NCI-H2196 (cell line): ENCODE measurements at regions not wholly inside any gene's neighbourhood (a gene's known extent, or its start where the extent isn't known, plus 50 kb on each side); places are given as distances from the start of the nearest gene placed in this dataset.

Source experiments
- DNase-seq: peaks from one replicate; lab custom pipeline; 2025; ENCODE audit not compliant: unreplicated experiment; lab: John Stamatoyannopoulos, UW

DNA sequence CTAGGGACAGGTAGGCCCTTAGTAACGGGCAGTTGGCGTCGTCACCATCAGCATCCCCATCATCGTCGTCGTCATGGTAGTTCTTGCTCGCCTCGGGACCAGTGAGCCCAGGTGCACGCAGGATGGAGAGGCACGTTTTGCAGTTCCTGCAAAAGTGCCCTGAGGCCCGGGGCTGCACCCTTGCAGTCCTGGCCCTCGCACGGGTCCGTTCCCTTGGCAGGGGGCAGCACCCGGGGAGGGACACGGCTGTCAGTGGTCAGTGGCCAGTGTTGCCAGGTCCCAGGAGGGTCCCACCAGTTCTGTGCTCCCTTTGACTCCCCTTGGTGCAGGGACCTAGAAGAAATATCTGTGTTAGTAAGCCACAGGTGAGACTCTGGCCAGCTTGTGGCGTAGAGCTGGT lies 243.9 kb upstream of the CIBAR2 start:
- no peak for DNase-seq

DNA sequence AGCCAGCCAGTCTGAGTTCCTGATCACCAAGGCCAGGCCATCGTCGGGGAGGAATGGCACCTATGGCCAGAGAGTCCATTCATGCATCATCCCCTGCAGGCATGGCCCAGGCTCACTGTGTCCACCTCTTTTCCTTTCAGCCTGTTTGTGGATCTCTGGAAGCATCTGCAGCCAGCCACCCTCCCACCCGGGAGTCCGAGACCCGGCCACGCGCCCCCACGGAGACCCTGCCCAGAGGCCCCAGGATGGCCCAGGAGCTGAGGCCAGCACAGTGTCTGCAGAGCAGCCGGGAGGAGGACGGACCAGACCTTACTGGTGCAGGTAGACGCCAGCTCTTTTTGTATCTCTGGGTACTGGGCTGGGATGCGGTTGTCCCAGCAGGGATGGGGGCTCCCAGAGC lies 245.1 kb upstream of the CIBAR2 start:
- no peak for DNase-seq

DNA sequence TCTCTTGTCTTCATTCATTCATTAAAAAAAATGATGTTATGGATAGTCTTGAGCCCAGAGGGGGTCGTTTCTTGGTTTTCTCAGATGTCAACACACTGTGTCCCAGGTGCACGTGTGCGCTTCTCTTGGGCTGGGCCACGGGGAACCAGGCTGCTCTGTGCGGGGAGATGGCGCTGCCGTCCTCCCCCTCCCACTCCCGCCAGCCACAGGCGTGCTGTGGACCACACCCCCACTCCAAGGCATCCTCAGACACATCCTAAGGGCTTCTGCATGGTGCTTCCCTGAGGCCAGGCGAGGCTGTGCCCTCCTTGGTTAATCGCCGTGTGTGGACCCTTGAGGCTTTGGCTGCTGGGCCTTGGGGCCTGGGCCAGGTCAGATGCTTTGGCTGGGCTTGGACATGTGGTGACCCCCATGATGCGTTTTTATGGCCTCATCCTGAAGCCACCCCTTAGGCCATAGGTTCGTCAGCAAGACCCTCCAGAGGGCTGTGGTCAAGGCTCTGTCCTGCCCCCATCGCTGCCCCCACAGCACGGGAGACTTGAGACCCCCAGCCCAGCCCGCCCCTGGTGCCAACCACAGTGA lies 245.7 kb upstream of the CIBAR2 start:
- no peak for DNase-seq

DNA sequence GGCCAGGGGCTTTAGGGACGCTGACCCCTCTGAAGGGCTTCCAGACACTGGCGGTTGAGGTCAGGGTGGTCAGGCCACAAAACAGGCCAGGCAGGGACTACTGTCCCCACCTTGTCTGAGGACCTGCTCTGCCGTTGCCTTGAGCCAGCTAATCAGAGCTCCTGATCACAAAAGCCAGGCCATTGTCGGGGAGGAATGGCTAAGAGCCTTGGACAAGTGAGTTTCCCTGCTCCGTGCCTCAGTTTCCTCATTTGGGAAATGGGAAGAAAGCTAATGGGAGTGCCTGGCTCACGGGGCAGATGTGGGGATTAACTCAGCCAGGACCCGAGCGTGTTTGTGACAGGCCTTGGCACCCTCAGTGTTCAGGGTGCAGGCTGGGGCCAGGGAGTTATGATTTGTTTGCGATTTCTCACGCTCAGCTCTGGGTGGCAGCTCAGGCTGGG lies 246.5 kb upstream of the CIBAR2 start:
- no peak for DNase-seq

GRCh38 chr16:85359147-85359822 lies 247.0 kb upstream of the CIBAR2 start:
- DNase-seq = no peak

DNA sequence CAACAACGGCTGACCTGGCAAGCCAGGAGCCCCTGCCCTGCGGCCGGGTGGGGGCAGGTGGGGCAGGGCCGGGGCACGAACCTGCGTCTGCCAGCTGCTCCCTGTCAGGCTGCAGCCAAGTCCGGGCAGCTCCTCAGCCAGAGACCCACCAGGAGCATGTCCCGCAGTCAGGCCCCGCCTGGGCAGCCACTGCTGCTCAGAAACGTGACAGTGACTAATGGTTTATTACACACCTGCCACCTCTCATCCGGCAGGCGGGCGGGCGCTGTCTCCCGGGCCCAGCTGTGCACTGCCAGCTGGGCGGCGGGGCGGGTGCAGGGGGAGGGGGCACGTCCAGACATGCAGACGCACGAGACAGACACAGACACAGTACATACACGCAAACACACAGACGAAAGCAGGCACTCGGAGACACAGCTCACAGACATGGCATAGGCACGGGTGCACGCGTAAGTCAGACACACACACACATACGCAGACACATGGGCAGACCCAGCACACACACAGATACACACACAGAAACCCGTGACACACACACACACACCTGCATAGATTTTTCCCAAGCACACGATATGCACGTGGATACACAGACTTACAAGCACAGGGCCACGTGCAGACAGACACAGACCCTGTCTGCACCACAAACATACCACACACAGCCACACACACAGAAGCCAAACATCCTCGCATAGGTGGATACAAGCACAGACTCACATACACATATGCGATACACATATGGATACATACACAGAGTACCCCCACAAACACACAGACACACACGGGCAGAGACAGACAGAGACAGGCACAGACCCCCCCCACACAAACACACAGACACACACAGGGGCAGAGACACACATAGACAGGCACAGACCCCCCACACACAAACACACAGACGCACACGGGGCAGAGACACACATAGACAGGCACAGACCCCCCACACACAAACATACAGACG lies 248.3 kb upstream of the CIBAR2 start:
- DNase-seq = peak; percentile 74

DNA sequence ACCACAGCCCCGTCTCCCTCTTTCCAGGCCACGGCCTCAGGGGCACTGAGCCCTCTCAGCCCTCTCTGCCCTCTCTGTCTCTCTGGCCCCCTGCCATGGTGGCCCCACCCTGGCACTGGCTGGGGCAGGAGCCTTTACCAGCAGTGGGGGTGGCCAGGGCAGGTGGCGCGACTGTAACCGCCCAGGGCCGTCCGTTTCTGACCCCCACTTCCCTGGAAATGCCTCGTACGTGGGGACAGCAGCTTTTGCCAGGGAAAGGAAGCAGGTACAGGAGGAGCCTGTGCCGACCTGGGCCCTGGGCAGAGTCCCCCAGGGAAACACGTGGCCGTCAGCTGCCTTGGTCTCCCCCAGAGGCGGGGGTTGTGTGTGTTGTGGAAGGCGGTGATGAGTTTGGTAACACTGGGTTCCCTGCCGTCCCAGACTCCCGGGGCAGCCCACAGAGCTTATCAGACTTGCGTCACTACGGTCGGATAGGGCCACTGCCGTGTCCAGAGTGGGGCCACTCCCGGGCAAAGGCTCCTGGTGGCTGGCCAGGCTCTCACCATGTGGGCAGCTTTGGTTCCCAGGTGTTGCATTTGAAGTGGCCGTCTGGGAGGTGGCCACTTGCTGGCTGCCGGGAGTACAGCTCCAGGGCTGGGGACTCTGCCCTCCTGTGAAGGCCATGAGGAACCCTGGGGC lies 249.3 kb upstream of the CIBAR2 start:
- no peak for DNase-seq

DNA sequence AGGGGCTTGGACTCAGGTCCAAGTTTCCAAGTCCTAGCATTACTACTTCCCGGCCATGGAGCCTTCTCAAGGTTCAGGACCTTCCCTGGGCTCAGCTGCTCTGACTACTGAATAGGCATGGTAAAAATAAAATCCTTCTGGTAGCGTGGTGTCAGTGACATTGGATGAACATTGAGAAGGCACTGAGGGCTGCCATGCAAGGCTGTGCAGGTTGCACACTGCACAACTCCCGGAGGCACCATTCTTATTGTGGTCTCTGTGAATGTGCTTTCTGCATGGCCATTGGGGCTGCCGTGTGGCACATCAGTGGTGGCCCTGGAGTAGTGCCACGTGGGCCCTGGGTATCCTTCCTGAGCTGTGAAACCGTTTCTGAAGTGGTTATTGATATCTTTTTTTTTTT lies 250.2 kb upstream of the CIBAR2 start:
- DNase-seq = no peak

- no peak for DNase-seq
Measured at GRCh38 chr16:85363427-85363826, 249.7 kb upstream of the GSE1 start.

DNA sequence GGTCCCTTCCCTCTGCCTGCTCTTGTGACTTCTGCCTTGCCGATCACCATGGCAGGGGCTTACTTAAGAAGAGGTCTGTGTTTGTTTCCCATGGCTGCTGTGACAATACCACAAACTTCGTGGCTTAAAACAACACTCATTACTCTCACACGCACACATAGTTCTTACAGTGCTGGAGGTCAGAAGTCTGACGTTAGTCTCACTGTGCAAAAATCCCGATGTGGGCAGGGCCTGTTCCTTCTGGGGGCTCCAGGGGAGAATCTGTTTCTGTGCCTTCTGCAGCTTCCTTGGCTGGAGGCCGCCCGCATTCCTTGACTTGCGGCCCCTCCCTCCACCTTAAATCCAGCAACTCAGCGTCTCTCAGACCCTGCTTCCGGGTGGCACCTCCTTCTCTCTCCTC lies 249.2 kb upstream of the GSE1 start:
- DNase-seq = no peak

GRCh38 chr16:85364323-85365040 lies 248.6 kb upstream of the GSE1 start:
- DNase-seq = no peak

- DNase-seq = peak; percentile 28
Measured at GRCh38 chr16:85365120-85365519, 248.0 kb upstream of the GSE1 start.

DNA sequence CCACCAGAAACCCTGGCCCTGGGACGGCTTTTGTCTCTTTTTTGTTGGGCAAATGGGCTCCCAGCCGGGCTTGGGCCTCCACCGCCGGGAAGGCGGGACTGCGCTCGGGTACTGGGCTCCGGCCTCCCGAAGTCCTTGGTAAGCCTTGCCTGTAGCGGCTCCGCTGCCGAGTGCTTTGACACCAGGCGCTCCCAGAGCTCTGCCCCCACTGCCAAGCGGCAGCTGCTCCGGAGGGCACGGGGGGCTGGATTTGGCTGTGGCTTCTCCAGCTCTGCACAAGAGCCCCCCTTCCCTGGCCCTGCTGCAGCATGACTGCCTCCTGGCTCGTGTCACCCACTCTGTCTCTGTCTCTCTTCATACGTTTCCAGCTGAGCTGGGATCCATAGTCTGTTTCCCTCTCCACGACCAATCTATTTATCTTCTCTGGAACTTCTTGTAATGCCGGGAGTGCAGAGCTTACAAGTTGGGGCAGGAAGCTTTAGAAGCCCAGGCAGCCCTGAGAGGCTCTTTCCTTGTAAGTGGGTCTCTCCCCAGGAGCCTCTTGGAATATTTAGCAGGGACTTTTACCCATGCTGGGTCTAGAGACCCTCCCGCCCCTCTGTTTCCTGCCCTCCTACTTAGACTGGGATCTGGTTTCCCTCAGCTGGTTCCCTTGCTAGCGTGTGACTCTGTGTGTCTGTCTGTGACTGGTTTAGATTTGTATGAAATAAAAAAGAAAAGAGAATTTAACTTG lies 246.9 kb upstream of the GSE1 start:
- DNase-seq = no peak

DNA sequence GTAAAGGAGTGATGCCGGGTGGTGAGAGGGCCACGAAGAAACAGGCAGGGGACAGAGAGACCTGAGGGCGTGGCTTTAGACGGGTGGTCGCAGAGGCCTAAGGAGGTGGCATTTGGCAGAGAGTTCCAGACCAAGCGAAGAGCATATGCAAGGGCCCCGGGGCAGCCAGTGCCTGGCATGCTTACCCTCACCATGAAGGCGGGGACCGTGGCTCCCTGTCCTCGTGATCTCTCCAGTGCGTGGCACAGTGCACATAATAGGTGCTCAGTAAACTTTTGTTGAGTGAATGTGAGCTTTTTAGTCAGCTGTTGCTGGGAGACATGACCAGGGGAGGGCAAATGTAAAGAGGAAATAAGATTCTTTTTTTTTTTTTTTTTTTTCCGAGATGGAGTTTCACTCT lies 245.6 kb upstream of the GSE1 start:
- no peak for DNase-seq

DNA sequence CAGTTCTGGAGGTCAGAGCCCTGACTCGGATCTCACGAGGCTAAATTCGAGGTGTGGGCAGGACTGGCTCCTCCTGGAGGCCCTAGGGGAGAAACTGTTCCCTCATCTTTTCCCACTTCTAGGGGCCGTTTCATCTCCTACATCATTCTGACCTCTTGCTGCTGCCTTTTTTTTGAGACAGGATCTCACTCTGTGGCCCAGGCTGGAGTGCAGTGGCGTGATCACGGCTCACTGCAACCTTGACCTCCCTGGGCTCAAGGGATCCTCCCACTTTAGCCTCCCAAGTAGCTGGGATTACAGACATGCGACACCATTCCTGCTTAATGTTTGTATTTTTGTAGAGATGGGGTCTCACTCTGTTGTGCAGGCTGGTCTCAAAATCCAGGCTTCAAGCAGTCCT lies 244.1 kb upstream of the GSE1 start:
- no peak for DNase-seq

GRCh38 chr16:85369741-85370528 lies 243.2 kb upstream of the GSE1 start:
- peak; percentile 50 for DNase-seq

DNA sequence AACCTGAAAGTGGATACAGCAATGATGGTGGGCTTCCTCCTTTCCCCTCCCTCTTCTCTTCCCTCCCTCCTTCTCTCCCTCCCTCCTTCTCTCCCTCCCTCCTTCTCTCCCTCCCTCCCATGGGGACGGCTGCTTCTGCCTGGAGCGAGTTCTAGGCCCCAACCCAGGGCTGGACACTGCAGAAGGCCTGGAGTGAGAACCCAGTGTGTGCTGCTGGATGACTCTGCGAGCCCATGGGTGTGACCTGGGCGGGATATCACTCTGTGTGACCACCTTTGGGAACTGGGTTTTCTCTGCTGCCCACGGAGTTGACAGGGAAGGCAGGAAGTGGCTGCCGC lies 242.6 kb upstream of the GSE1 start:
- no peak for DNase-seq

DNA sequence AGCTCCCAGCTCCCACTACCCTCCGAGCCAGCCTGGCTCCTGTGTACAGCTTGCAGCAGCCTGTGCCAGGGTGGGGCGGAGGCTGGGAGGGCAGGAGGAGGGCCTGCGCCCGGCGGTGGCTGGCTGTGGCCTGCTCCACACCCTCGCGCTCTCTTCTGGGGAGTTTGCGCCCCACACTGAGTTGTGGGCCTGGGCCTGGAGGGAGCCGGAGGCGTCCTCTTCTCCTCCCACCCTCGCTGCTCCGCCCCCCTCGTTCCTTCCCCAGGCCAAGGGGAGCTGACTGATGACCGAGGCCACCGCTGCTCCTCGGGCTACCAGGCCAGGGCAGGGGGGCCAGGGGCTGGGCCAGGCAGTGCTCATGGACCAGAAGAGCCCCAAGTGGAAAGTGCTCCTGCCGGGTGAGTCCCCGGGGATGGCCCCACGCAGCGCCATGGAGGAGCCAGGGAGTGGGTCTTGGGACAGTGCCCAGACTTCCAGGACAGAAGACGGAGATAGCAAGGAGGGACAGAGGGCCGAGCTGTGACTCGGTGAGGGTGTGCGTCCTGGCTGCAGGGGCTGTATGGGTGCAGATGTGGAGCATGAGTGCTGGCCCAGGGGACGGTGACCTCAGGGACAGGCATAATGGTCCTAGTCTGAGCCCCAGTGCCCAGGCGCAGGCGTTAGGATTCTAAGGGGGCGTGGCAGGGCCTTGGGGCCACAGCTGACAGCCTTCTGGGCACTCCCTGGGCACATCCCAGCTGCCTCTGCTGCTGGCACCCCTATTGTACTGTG lies 242.1 kb upstream of the GSE1 start:
- peak; percentile 24 for DNase-seq

- no peak for DNase-seq
Measured at GRCh38 chr16:85371948-85372347, 241.2 kb upstream of the GSE1 start.
